Ascending aorta (tissue), 2 donors: ENCODE measurements at regions not wholly inside any gene's neighbourhood (a gene's known extent, or its start where the extent isn't known, plus 50 kb on each side); places are given as distances from the start of the nearest gene placed in this dataset.

Source experiments
- DNase-seq, 2 donors: peaks; one replicate each; pipeline ENCODE4 v3.0.0-alpha.2; 2019; ENCODE audit warnings: low spot score in 2 of 2
- H3K27ac ChIP-seq, 2 donors: fragments of 200-600 bp; sonication (generic); one replicate each; pipeline ENCODE4 v1.5.1; 2016 to 2017; ENCODE audit warnings: mild to moderate bottlenecking in 1 of 2
- H3K27me3 ChIP-seq: fragments of 200-600 bp; sonication (generic); one replicate; pipeline ENCODE4 v1.5.1; 2017
- H3K36me3 ChIP-seq, 2 donors: fragments of 200-600 bp; sonication (generic); one replicate each; pipeline ENCODE4 v1.5.1; 2016
- H3K4me1 ChIP-seq, 2 donors: fragments of 200-600 bp; sonication (generic); one replicate each; pipeline ENCODE4 v1.5.1; 2016 to 2017; ENCODE audit warnings: mild to moderate bottlenecking in 1 of 2
- H3K4me3 ChIP-seq, 2 donors: fragments of 200-600 bp; sonication (generic); one replicate each; pipeline ENCODE4 v1.5.1; 2016 to 2017; ENCODE audit warnings: mild to moderate bottlenecking in 1 of 2
- H3K9me3 ChIP-seq, 2 donors: fragments of 200-600 bp; sonication (generic); one replicate each; pipeline ENCODE4 v1.5.1; 2016
- CTCF ChIP-seq, 3 experiments: fragments of 200-600 bp in 2 of 3; fragments of 450-650 bp in 1 of 3; sonication (generic) in 2 of 3; IDR thresholded peaks; one replicate each; pipeline ENCODE4 v1.5.1; 2016 to 2019; ENCODE audit warnings: antibody characterized with exemption in 3 of 3, mild to moderate bottlenecking in 1 of 3, moderate library complexity in 1 of 3
- intact Hi-C: fragments of 100-400 bp; cut with DNase I; formaldehyde crosslinking; loops from one replicate; pipeline ENCODE4 v1.15.1; 2023

GRCh38 chr5:42337143-42337542 is 86.1 kb upstream of the GHR start:
- Histone ChIP-seq H3K27me3 (no peaks in the 10 kb centered on the region), H3K4me1 (no peaks in the 10 kb centered on the region), H3K9me3 (peaks cover 0 to 16% of the 10 kb centered on the region in 2 donors), H3K4me3 (no peak overlapping the region), H3K27ac (no peak overlapping the region), H3K36me3 (no peaks in the 10 kb centered on the region)
- TF ChIP-seq CTCF (IDR thresholded peaks at IDR 0.05) = no peak
- no peak for DNase-seq
- intact Hi-C loops = no loop called here

- H3K36me3 ChIP-seq = no peaks in the 10 kb centered on the region
- H3K27me3 ChIP-seq = no peaks in the 10 kb centered on the region
- no peak overlapping the region for H3K27ac ChIP-seq
- intact Hi-C loops = no loop called here
- H3K4me1 ChIP-seq = no peaks in the 10 kb centered on the region
- H3K4me3 ChIP-seq = no peak overlapping the region
- DNase-seq = no peak
- H3K9me3 ChIP-seq = peaks cover 0 to 16% of the 10 kb centered on the region in 2 donors
- no peak for TF ChIP-seq CTCF (IDR thresholded peaks at IDR 0.05)
Observed at GRCh38 chr5:42337607-42338006, 85.6 kb upstream of the GHR start.

GRCh38 chr5:42338136-42338535 is 85.1 kb upstream of the GHR start:
- no peaks in the 10 kb centered on the region for H3K27me3 ChIP-seq
- no peak overlapping the region for H3K27ac ChIP-seq
- intact Hi-C loops = no loop called here
- peaks cover 0 to 16% of the 10 kb centered on the region in 2 donors for H3K9me3 ChIP-seq
- no peak for DNase-seq
- no peak overlapping the region for H3K4me3 ChIP-seq
- no peaks in the 10 kb centered on the region for H3K4me1 ChIP-seq
- no peak for TF ChIP-seq CTCF (IDR thresholded peaks at IDR 0.05)
- H3K36me3 ChIP-seq = no peaks in the 10 kb centered on the region

GRCh38 chr5:42349163-42349562 is 74.1 kb upstream of the GHR start:
- intact Hi-C loops = no loop called here
- H3K9me3 ChIP-seq = no peaks in the 10 kb centered on the region
- H3K27ac ChIP-seq = no peak overlapping the region

GRCh38 chr5:42351956-42352355 is 71.3 kb upstream of the GHR start:
- no peak for TF ChIP-seq CTCF (IDR thresholded peaks at IDR 0.05)
- H3K9me3 ChIP-seq = no peaks in the 10 kb centered on the region
- no peaks in the 10 kb centered on the region for H3K27me3 ChIP-seq
- H3K27ac ChIP-seq = no peak overlapping the region
- H3K4me1 ChIP-seq = no peaks in the 10 kb centered on the region
- intact Hi-C loops = no loop called here
- DNase-seq = no peak
- H3K4me3 ChIP-seq = no peak overlapping the region
- H3K36me3 ChIP-seq = no peaks in the 10 kb centered on the region

More at GRCh38 chr5:42349163-42349562, 74.1 kb upstream of the GHR start:
- no peak for TF ChIP-seq CTCF (IDR thresholded peaks at IDR 0.05)
- no peak overlapping the region for H3K4me3 ChIP-seq
- no peaks in the 10 kb centered on the region for H3K4me1 ChIP-seq
- H3K27me3 ChIP-seq = no peaks in the 10 kb centered on the region
- DNase-seq = no peak
- H3K36me3 ChIP-seq = no peaks in the 10 kb centered on the region

GRCh38 chr5:42360056-42360455 is 63.2 kb upstream of the GHR start:
- DNase-seq = no peak
- Histone ChIP-seq H3K4me1 (no peaks in the 10 kb centered on the region), H3K4me3 (no peak overlapping the region), H3K36me3 (no peaks in the 10 kb centered on the region), H3K27me3 (no peaks in the 10 kb centered on the region), H3K27ac (no peak overlapping the region), H3K9me3 (no peaks in the 10 kb centered on the region)
- intact Hi-C loops = no loop called here
- TF ChIP-seq CTCF (IDR thresholded peaks at IDR 0.05) = no peak
